Smooth muscle cell (in vitro differentiated cells): ENCODE measurements at regions not wholly inside any gene's neighbourhood (a gene's known extent, or its start where the extent isn't known, plus 50 kb on each side); places are given as distances from the start of the nearest gene placed in this dataset.

Experiments
- DNase-seq: peaks from one replicate; lab custom pipeline; 2025; ENCODE audit not compliant: unreplicated experiment; lab: John Stamatoyannopoulos, UW
- H2AFZ ChIP-seq: fragments of 200-600 bp; sonication (generic); 2 replicates; pipeline ENCODE4 v1.6.0; 2016; ENCODE audit warnings: antibody characterized with exemption, low read depth, mild to moderate bottlenecking
- H3F3A ChIP-seq: fragments of 200-600 bp; sonication (generic); 2 replicates; pipeline ENCODE4 v1.6.0; 2017; ENCODE audit warnings: antibody characterized with exemption, low read depth
- H3K27ac ChIP-seq: fragments of 200-600 bp; sonication (generic); 2 replicates; pipeline ENCODE4 v1.5.1; 2016; ENCODE audit warnings: low read depth, mild to moderate bottlenecking
- H3K27me3 ChIP-seq: fragments of 200-600 bp; sonication (generic); 2 replicates; pipeline ENCODE4 v1.6.1; 2016; ENCODE audit warnings: low read depth, mild to moderate bottlenecking
- H3K36me3 ChIP-seq: fragments of 200-600 bp; sonication (generic); 2 replicates; pipeline ENCODE4 v1.5.1; 2016; ENCODE audit warnings: low read depth
- H3K4me1 ChIP-seq: fragments of 200-600 bp; sonication (generic); 2 replicates; pipeline ENCODE4 v1.5.1; 2016; ENCODE audit warnings: low read depth
- H3K4me2 ChIP-seq: fragments of 200-600 bp; sonication (generic); 2 replicates; pipeline ENCODE4 v1.6.0; 2016; ENCODE audit warnings: mild to moderate bottlenecking
- H3K4me3 ChIP-seq: fragments of 200-600 bp; sonication (generic); 2 replicates; pipeline ENCODE4 v1.5.1; 2016; ENCODE audit warnings: mild to moderate bottlenecking
- H3K79me2 ChIP-seq: fragments of 200-600 bp; sonication (generic); 2 replicates; pipeline ENCODE4 v1.6.0; 2016; ENCODE audit warnings: low read depth, mild to moderate bottlenecking
- H3K9ac ChIP-seq: fragments of 200-600 bp; sonication (generic); 2 replicates; pipeline ENCODE4 v1.6.0; 2016; ENCODE audit warnings: low read depth
- H3K9me3 ChIP-seq: fragments of 200-600 bp; sonication (generic); replicated peaks from 2 replicates; pipeline ENCODE4 v1.5.1; 2016; ENCODE audit warnings: low read depth
- H4K20me1 ChIP-seq: fragments of 200-600 bp; sonication (generic); 2 replicates; pipeline ENCODE4 v1.6.0; 2016; ENCODE audit warnings: low read depth
- CTCF ChIP-seq: fragments of 200-600 bp; sonication (generic); IDR thresholded peaks from 2 replicates; pipeline ENCODE4 v1.5.1; 2017; ENCODE audit warnings: borderline replicate concordance, mild to moderate bottlenecking, antibody characterized with exemption; ENCODE audit not compliant: insufficient read depth, poor library complexity, severe bottlenecking
- WGBS: methylation state at CpG from one replicate; pipeline ENCODE4 v1.1.7; 2016; ENCODE audit warnings: low lambda C conversion rate; 5-methylcytosine and 5-hydroxymethylcytosine counted together

- no peak for DNase-seq
- no peaks in the 10 kb centered on the region for H3K4me1 ChIP-seq
- H3K4me2 ChIP-seq = peak overlapping the region; percentile 6
- no peaks in the 10 kb centered on the region for H4K20me1 ChIP-seq
- no peak overlapping the region for H3K4me3 ChIP-seq
- H3K9me3 ChIP-seq = no peaks in the 10 kb centered on the region
- 24% methylated on average over 1 of the region's 1 CpG for WGBS
- H2AFZ ChIP-seq = no peak overlapping the region
- H3K36me3 ChIP-seq = no peaks in the 10 kb centered on the region
- no peaks in the 10 kb centered on the region for H3F3A ChIP-seq
- no peak overlapping the region for H3K9ac ChIP-seq
- no peaks in the 10 kb centered on the region for H3K79me2 ChIP-seq
- TF ChIP-seq CTCF = no peak
- no peaks in the 10 kb centered on the region for H3K27me3 ChIP-seq
- no peak overlapping the region for H3K27ac ChIP-seq
Observed at GRCh38 chr13:100734194-100734720, 59.7 kb upstream of the TMTC4 start.

GRCh38 chr13:100733261-100733660, 58.7 kb upstream of the TMTC4 start:
- no peaks in the 10 kb centered on the region for H3K36me3 ChIP-seq
- no peak overlapping the region for H3K27ac ChIP-seq
- WGBS = 100% methylated on average over 3 of the region's 3 CpGs
- no peak overlapping the region for H2AFZ ChIP-seq
- no peak for DNase-seq
- no peaks in the 10 kb centered on the region for H3K27me3 ChIP-seq
- H3K9ac ChIP-seq = no peak overlapping the region
- no peaks in the 10 kb centered on the region for H3K4me1 ChIP-seq
- no peaks in the 10 kb centered on the region for H3F3A ChIP-seq
- H3K9me3 ChIP-seq = no peaks in the 10 kb centered on the region
- no peaks in the 10 kb centered on the region for H3K79me2 ChIP-seq
- no peak overlapping the region for H3K4me2 ChIP-seq
- H3K4me3 ChIP-seq = no peak overlapping the region
- H4K20me1 ChIP-seq = no peaks in the 10 kb centered on the region
- no peak for TF ChIP-seq CTCF

GRCh38 chr13:100728201-100728600, 53.6 kb upstream of the TMTC4 start:
- Histone ChIP-seq H3F3A (no peaks in the 10 kb centered on the region), H4K20me1 (no peaks in the 10 kb centered on the region), H3K27ac (no peak overlapping the region), H3K9me3 (no peaks in the 10 kb centered on the region), H3K4me3 (no peak overlapping the region), H3K4me2 (no peak overlapping the region), H2AFZ (no peak overlapping the region), H3K4me1 (no peaks in the 10 kb centered on the region), H3K79me2 (no peaks in the 10 kb centered on the region), H3K9ac (no peak overlapping the region), H3K27me3 (no peaks in the 10 kb centered on the region), H3K36me3 (no peaks in the 10 kb centered on the region)
- no peak for TF ChIP-seq CTCF
- DNase-seq = no peak
- 98% methylated on average over 5 of the region's 5 CpGs for WGBS

- H3K4me3 ChIP-seq = no peak overlapping the region
- 79% methylated on average over 6 of the region's 6 CpGs for WGBS
- H2AFZ ChIP-seq = no peak overlapping the region
- no peaks in the 10 kb centered on the region for H4K20me1 ChIP-seq
- H3K79me2 ChIP-seq = no peaks in the 10 kb centered on the region
- H3K4me1 ChIP-seq = no peaks in the 10 kb centered on the region
- no peak for TF ChIP-seq CTCF
- no peak for DNase-seq
- no peaks in the 10 kb centered on the region for H3K36me3 ChIP-seq
- H3K9ac ChIP-seq = no peak overlapping the region
- H3K4me2 ChIP-seq = no peak overlapping the region
- no peaks in the 10 kb centered on the region for H3K9me3 ChIP-seq
- H3K27me3 ChIP-seq = no peaks in the 10 kb centered on the region
- H3K27ac ChIP-seq = no peak overlapping the region
- no peaks in the 10 kb centered on the region for H3F3A ChIP-seq
Observed at GRCh38 chr13:100725472-100725871, 50.9 kb upstream of the TMTC4 start.
